Mesothelial cell of epicardium (in vitro differentiated cells): ENCODE measurements at regions not wholly inside any gene's neighbourhood (a gene's known extent, or its start where the extent isn't known, plus 50 kb on each side); places are given as distances from the start of the nearest gene placed in this dataset.

ENCODE experiments used
- DNase-seq, 2 experiments: peaks; one replicate each; pipeline ENCODE4 v3.0.0; 2021; ENCODE audit warnings: low spot score in 2 of 2; ENCODE audit not compliant: unreplicated experiment in 2 of 2
- H3K27ac Mint-ChIP-seq: 2 replicates; pipeline ENCODE4 v1.8.0; 2021; ENCODE audit warnings: mixed read lengths
- H3K27me3 Mint-ChIP-seq: 2 replicates; pipeline ENCODE4 v1.8.0; 2021; ENCODE audit warnings: low read depth, mixed read lengths
- H3K36me3 Mint-ChIP-seq: 2 replicates; pipeline ENCODE4 v1.8.0; 2021; ENCODE audit warnings: mixed read lengths
- H3K4me1 Mint-ChIP-seq: 2 replicates; pipeline ENCODE4 v1.8.0; 2021; ENCODE audit warnings: mixed read lengths
- H3K4me3 Mint-ChIP-seq: 2 replicates; pipeline ENCODE4 v1.8.0; 2021; ENCODE audit warnings: mild to moderate bottlenecking, moderate library complexity, mixed read lengths
- H3K9me3 Mint-ChIP-seq: 2 replicates; pipeline ENCODE4 v1.8.0; 2021; ENCODE audit warnings: mixed read lengths
- TF ChIP-seq, protein P1 (sequence below): fragments of 200-600 bp; sonication (generic); IDR thresholded peaks from one replicate; pipeline ENCODE4 v1.5.0; 2021; ENCODE audit warnings: antibody characterized with exemption; ENCODE audit not compliant: unreplicated experiment

DNA sequence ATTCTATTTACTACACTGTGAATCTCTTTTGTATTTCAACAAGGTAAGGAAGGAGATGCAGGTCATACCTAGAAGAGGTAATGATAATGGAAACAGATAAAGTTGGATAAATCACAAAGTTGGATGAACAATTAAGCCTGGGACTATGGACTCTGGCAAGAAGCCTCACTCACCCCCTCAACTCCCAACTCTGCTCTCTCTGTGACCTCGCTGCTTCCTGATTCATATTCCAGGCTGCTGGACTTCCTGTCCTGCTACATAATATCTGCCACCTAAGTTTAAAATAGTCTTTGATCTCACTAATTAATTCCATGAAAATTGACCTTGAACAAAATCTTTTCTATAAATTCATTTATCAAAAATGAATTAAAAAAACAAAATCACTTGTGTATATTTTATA is 215.3 kb downstream of the CALCRL start:
- TF ChIP-seq, protein P1, sequence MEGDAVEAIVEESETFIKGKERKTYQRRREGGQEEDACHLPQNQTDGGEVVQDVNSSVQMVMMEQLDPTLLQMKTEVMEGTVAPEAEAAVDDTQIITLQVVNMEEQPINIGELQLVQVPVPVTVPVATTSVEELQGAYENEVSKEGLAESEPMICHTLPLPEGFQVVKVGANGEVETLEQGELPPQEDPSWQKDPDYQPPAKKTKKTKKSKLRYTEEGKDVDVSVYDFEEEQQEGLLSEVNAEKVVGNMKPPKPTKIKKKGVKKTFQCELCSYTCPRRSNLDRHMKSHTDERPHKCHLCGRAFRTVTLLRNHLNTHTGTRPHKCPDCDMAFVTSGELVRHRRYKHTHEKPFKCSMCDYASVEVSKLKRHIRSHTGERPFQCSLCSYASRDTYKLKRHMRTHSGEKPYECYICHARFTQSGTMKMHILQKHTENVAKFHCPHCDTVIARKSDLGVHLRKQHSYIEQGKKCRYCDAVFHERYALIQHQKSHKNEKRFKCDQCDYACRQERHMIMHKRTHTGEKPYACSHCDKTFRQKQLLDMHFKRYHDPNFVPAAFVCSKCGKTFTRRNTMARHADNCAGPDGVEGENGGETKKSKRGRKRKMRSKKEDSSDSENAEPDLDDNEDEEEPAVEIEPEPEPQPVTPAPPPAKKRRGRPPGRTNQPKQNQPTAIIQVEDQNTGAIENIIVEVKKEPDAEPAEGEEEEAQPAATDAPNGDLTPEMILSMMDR, result no peak
- no peaks in the 10 kb centered on the region for H3K27me3 Mint-ChIP-seq

DNA sequence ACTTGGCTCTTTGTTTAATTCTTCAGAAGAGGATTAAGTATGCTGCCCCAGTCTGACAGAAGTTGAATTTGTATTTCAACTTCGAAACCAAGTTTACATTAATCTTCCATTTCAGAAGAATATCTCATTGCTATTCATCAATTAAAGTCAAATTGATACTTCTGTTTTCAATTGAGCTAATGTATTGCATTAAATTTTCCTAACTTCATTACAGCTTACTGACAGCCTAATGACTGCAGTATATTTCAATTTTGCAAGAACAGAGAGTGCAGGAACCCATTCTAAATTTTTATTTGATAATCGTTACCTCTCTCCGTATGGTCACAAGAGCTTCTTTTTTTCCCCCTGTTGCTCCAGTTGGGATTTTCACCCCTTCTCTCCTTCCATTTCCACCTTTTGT is 218.0 kb downstream of the CALCRL start:
- Mint-ChIP-seq H3K4me3 (no peak overlapping the region), H3K27ac (no peak overlapping the region), H3K36me3 (no peaks in the 10 kb centered on the region), H3K27me3 (no peaks in the 10 kb centered on the region), H3K4me1 (no peaks in the 10 kb centered on the region), H3K9me3 (no peaks in the 10 kb centered on the region)
- DNase-seq, result no peak
- TF ChIP-seq, protein P1, result no peak

More for the DNA sequence above, 215.3 kb downstream of the CALCRL start:
- H3K27ac Mint-ChIP-seq, result no peak overlapping the region
- no peaks in the 10 kb centered on the region for H3K36me3 Mint-ChIP-seq
- DNase-seq, result no peak
- H3K4me3 Mint-ChIP-seq, result no peak overlapping the region
- no peaks in the 10 kb centered on the region for H3K9me3 Mint-ChIP-seq
- no peaks in the 10 kb centered on the region for H3K4me1 Mint-ChIP-seq

DNA sequence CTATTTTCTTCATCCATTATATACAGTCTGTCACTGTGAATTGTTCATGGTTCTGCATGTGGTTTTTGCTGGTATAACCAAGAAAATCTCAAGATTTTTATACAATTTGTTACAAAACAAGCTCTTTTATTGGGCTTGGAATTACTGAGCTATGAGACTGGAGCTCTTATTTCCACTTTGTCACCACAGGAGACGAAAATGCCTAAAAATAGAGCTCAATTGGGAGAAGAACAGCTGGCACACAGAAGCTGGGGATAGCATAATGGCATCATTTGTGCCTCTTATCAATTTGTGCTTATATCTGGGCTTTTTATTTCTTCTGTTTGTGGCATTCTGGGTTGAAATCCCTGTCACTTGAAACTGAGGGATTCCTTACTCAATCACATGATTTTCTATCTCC is 219.1 kb downstream of the CALCRL start:
- H3K4me1 Mint-ChIP-seq, result no peaks in the 10 kb centered on the region
- H3K36me3 Mint-ChIP-seq, result no peaks in the 10 kb centered on the region
- no peak overlapping the region for H3K4me3 Mint-ChIP-seq
- H3K27ac Mint-ChIP-seq, result no peak overlapping the region
- H3K9me3 Mint-ChIP-seq, result no peaks in the 10 kb centered on the region
- H3K27me3 Mint-ChIP-seq, result no peaks in the 10 kb centered on the region
- TF ChIP-seq, protein P1, result no peak
- no peak for DNase-seq

DNA sequence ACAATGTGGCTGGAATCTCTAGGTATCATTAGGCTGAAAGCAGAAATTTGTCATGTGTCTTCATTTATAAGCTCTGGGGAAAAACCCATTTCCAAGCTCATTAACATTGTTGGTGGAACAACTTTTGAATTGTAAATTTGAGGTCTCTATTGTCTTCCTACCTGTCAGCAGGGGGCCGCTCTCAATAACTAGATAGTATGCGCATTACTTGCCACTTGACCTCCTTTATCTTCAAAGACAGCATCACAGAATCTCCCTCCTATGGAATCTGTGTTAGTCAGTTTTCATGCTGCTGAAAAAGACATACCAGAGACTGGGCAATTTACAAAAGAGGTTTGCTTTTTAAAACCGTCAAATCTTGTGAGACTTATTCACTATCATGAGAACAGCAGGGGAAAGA is 223.1 kb downstream of the CALCRL start:
- TF ChIP-seq, protein P1, result no peak
- H3K36me3 Mint-ChIP-seq, result no peaks in the 10 kb centered on the region
- no peak for DNase-seq
- H3K27me3 Mint-ChIP-seq, result no peaks in the 10 kb centered on the region
- H3K4me1 Mint-ChIP-seq, result no peaks in the 10 kb centered on the region
- H3K4me3 Mint-ChIP-seq, result no peak overlapping the region
- no peak overlapping the region for H3K27ac Mint-ChIP-seq
- H3K9me3 Mint-ChIP-seq, result peaks cover 10% of the 10 kb centered on the region

DNA sequence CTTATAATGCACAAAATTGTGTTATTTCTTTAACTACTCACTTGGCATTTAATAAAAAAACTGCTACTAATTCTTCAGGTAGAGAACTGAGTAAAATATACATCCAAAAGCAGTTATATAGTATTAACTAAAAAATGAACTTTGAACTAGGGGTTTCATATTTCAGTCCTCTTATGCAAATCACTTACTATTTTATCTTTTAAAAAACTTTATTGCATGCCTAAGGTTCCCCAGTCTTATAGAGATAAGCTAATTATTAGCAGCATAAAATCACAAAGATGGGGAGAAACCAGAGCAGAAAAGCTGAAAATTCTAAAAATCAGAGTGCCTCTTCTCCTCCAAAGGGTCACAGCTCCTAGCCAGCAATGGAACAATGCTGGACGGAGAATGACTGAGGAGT is 228.0 kb downstream of the CALCRL start:
- no peaks in the 10 kb centered on the region for H3K27me3 Mint-ChIP-seq
- no peak for DNase-seq
- no peak overlapping the region for H3K4me3 Mint-ChIP-seq
- H3K9me3 Mint-ChIP-seq, result peaks cover 10% of the 10 kb centered on the region
- H3K4me1 Mint-ChIP-seq, result no peaks in the 10 kb centered on the region
- TF ChIP-seq, protein P1, result no peak
- H3K36me3 Mint-ChIP-seq, result no peaks in the 10 kb centered on the region
- no peak overlapping the region for H3K27ac Mint-ChIP-seq
